NCI-H524 (cell line): ENCODE measurements at regions not wholly inside any gene's neighbourhood (a gene's known extent, or its start where the extent isn't known, plus 50 kb on each side); places are given as distances from the start of the nearest gene placed in this dataset.

ENCODE experiments used
- DNase-seq, 2 experiments: peaks; one replicate each; lab custom pipeline; 2025; lab: John Stamatoyannopoulos, UW

GRCh38 chr13:91076830-91077229 lies 270.7 kb upstream of the MIR17HG start:
- DNase-seq = no peak

GRCh38 chr13:91078093-91078679 lies 269.3 kb upstream of the MIR17HG start:
- peak in 1 of 2 experiments; percentile 7 for DNase-seq

- DNase-seq = no peak
These were observed 268.3 kb upstream of the MIR17HG start for GRCh38 chr13:91079176-91079575.

- no peak for DNase-seq
These were observed 262.4 kb upstream of the MIR17HG start for GRCh38 chr13:91085127-91085526.

GRCh38 chr13:91086936-91087716 lies 260.4 kb upstream of the MIR17HG start:
- DNase-seq = no peak

- peak in 1 of 2 experiments; percentile 20 for DNase-seq
These were observed 250.2 kb upstream of the MIR17HG start for GRCh38 chr13:91097269-91097668.

- no peak for DNase-seq
These were observed 247.6 kb upstream of the MIR17HG start for GRCh38 chr13:91099877-91100276.

GRCh38 chr13:91100944-91101343 lies 246.5 kb upstream of the MIR17HG start:
- no peak for DNase-seq

GRCh38 chr13:91101381-91101780 lies 246.1 kb upstream of the MIR17HG start:
- no peak for DNase-seq

- DNase-seq = no peak
These were observed 242.2 kb upstream of the MIR17HG start for GRCh38 chr13:91105270-91105669.

- no peak for DNase-seq
These were observed 240.9 kb upstream of the MIR17HG start for GRCh38 chr13:91106565-91106964.

- no peak for DNase-seq
These were observed 239.2 kb upstream of the MIR17HG start for GRCh38 chr13:91108315-91108714.

GRCh38 chr13:91111476-91112200 lies 235.8 kb upstream of the MIR17HG start:
- DNase-seq = peak in 1 of 2 experiments; percentile 17

- peak; percentile 53 to 88 for DNase-seq
These were observed 235.1 kb upstream of the MIR17HG start for GRCh38 chr13:91112201-91112923.

- no peak for DNase-seq
These were observed 234.6 kb upstream of the MIR17HG start for GRCh38 chr13:91112924-91113277.

GRCh38 chr13:91115776-91116175 lies 231.7 kb upstream of the MIR17HG start:
- no peak for DNase-seq

GRCh38 chr13:91117351-91117750 lies 230.1 kb upstream of the MIR17HG start:
- DNase-seq = no peak

GRCh38 chr13:91119643-91120042 lies 227.8 kb upstream of the MIR17HG start:
- DNase-seq = no peak

GRCh38 chr13:91122766-91123165 lies 224.7 kb upstream of the MIR17HG start:
- no peak for DNase-seq

- no peak for DNase-seq
These were observed 223.9 kb upstream of the MIR17HG start for GRCh38 chr13:91123456-91124127.

GRCh38 chr13:91126806-91127205 lies 220.7 kb upstream of the MIR17HG start:
- DNase-seq = no peak

- no peak for DNase-seq
These were observed 219.5 kb upstream of the MIR17HG start for GRCh38 chr13:91127995-91128394.
